Common myeloid progenitor, CD34-positive (primary cell): ENCODE measurements at regions not wholly inside any gene's neighbourhood (a gene's known extent, or its start where the extent isn't known, plus 50 kb on each side); places are given as distances from the start of the nearest gene placed in this dataset.

Experiments used
- CTCF ChIA-PET: fragments of 350-600 bp; sonication (Branson Sonifier 250); formaldehyde crosslinking; loops from one replicate; lab custom pipeline; 2021; ENCODE audit warnings: antibody characterized with exemption; lab: Charles Lee
- POLR2A ChIA-PET: fragments of 350-600 bp; sonication (Branson Sonifier 250); formaldehyde crosslinking; loops from one replicate; lab custom pipeline; 2021; ENCODE audit warnings: antibody characterized with exemption; lab: Charles Lee
- DNase-seq, 3 donors: peaks; one replicate each; pipeline versions ENCODE4 v3.0.0 to v3.0.0-alpha.2; 2013
- H3K27ac ChIP-seq, 2 experiments: 1 replicate in 1 of 2; 2 replicates in 1 of 2; pipeline ENCODE4 v1.7.0; 2013; ENCODE audit warnings: inconsistent platforms in 2 of 2, low read length in 2 of 2, mild to moderate bottlenecking in 2 of 2, low read depth in 1 of 2, moderate library complexity in 1 of 2; ENCODE audit not compliant: severe bottlenecking in 2 of 2, insufficient read depth in 1 of 2, poor library complexity in 1 of 2
- H3K27me3 ChIP-seq, 5 experiments: replicated peaks in 2 of 5; 1 replicate in 3 of 5; 2 replicates in 2 of 5; pipeline versions ENCODE4 v1.6.1 to v1.7.0; 2013; ENCODE audit warnings: low read length in 4 of 5, mild to moderate bottlenecking in 2 of 5, moderate library complexity in 2 of 5, inconsistent platforms in 1 of 5; ENCODE audit not compliant: insufficient read depth in 5 of 5, control insufficient read depth in 4 of 5
- H3K36me3 ChIP-seq, 4 experiments: 1 replicate in 2 of 4; 2 replicates in 2 of 4; pipeline versions ENCODE4 v1.6.1 to v1.7.0; 2013; ENCODE audit warnings: low read length in 3 of 4, control low read depth in 1 of 4, mild to moderate bottlenecking in 1 of 4; ENCODE audit not compliant: control insufficient read depth in 4 of 4, insufficient read depth in 4 of 4
- H3K4me1 ChIP-seq, 4 experiments: 1 replicate in 3 of 4; 2 replicates in 1 of 4; pipeline versions ENCODE4 v1.6.1 to v1.7.1; 2013; ENCODE audit warnings: low read length in 3 of 4, mild to moderate bottlenecking in 3 of 4, control low read depth in 1 of 4, inconsistent platforms in 1 of 4, moderate library complexity in 1 of 4; ENCODE audit not compliant: control insufficient read depth in 4 of 4, insufficient read depth in 4 of 4; ENCODE audit errors: control extremely low read depth in 1 of 4
- H3K4me3 ChIP-seq, 7 experiments: 1 replicate in 4 of 7; 2 replicates in 3 of 7; pipeline versions ENCODE4 v1.5.1 to v1.7.0; 2013; ENCODE audit warnings: mild to moderate bottlenecking in 7 of 7, low read length in 6 of 7, moderate library complexity in 6 of 7, inconsistent platforms in 2 of 7, low read depth in 2 of 7, control low read depth in 1 of 7; ENCODE audit not compliant: insufficient read depth in 4 of 7, control insufficient read depth in 1 of 7; ENCODE audit errors: extremely low read depth in 1 of 7
- H3K9me3 ChIP-seq, 5 experiments: 1 replicate in 4 of 5; 2 replicates in 1 of 5; pipeline versions ENCODE4 v1.6.1 to v1.7.1; 2013; ENCODE audit warnings: low read length in 4 of 5, mild to moderate bottlenecking in 2 of 5, inconsistent platforms in 1 of 5, low read depth in 1 of 5, moderate library complexity in 1 of 5; ENCODE audit not compliant: control insufficient read depth in 4 of 5, insufficient read depth in 2 of 5; ENCODE audit errors: control extremely low read depth in 1 of 5
- WGBS: methylation state at CpG from one replicate; pipeline ENCODE4 v1.1.5; 2013; ENCODE audit not compliant: insufficient coverage; 5-methylcytosine and 5-hydroxymethylcytosine counted together

- CTCF ChIA-PET: no interaction called here
- H3K36me3 ChIP-seq: no peaks in the 10 kb centered on the region
Measured at GRCh38 chr6:119896806-119897205, 547.2 kb upstream of the MAN1A1 start.

GRCh38 chr6:119895626-119896025 is 546.1 kb upstream of the MAN1A1 start:
- H3K36me3 ChIP-seq: no peaks in the 10 kb centered on the region
- ChIA-PET CTCF (no interaction called here), POLR2A (no interaction called here)
- no peaks in the 10 kb centered on the region for H3K27me3 ChIP-seq
- H3K9me3 ChIP-seq: no peaks in the 10 kb centered on the region
- DNase-seq: no peak
- WGBS: 100% methylated on average over 1 of the region's 2 CpGs
- H3K4me3 ChIP-seq: no peak overlapping the region
- H3K27ac ChIP-seq: no peak overlapping the region
- no peaks in the 10 kb centered on the region for H3K4me1 ChIP-seq

More at GRCh38 chr6:119896806-119897205, 547.2 kb upstream of the MAN1A1 start:
- WGBS: no CpG with 5 or more reads among the region's 1 CpG
- no peaks in the 10 kb centered on the region for H3K9me3 ChIP-seq
- H3K4me1 ChIP-seq: no peaks in the 10 kb centered on the region
- DNase-seq: no peak
- H3K27me3 ChIP-seq: no peaks in the 10 kb centered on the region
- H3K27ac ChIP-seq: no peak overlapping the region
- H3K4me3 ChIP-seq: no peak overlapping the region
- POLR2A ChIA-PET: no interaction called here

GRCh38 chr6:119894811-119895210 is 545.2 kb upstream of the MAN1A1 start:
- DNase-seq: no peak
- POLR2A ChIA-PET: no interaction called here
- CTCF ChIA-PET: no interaction called here
- no peaks in the 10 kb centered on the region for H3K9me3 ChIP-seq
- H3K4me1 ChIP-seq: no peaks in the 10 kb centered on the region
- H3K36me3 ChIP-seq: no peaks in the 10 kb centered on the region
- no peaks in the 10 kb centered on the region for H3K27me3 ChIP-seq
- H3K27ac ChIP-seq: no peak overlapping the region
- H3K4me3 ChIP-seq: no peak overlapping the region

- H3K4me1 ChIP-seq: no peaks in the 10 kb centered on the region
- H3K27ac ChIP-seq: no peak overlapping the region
- no peaks in the 10 kb centered on the region for H3K27me3 ChIP-seq
- WGBS: 100% methylated on average over 2 of the region's 4 CpGs
- H3K4me3 ChIP-seq: no peak overlapping the region
- DNase-seq: no peak
- H3K36me3 ChIP-seq: no peaks in the 10 kb centered on the region
- no peaks in the 10 kb centered on the region for H3K9me3 ChIP-seq
- POLR2A ChIA-PET: no interaction called here
- CTCF ChIA-PET: interaction anchor here (1.0 kb wide), 1 partner anchor 149 kb away, joined by 3 read pairs; no protein-coding TSS in a partner anchor
Measured at GRCh38 chr6:119891644-119892043, 542.1 kb upstream of the MAN1A1 start.

- Histone ChIP-seq H3K4me1 (no peaks in the 10 kb centered on the region), H3K4me3 (no peak overlapping the region), H3K27me3 (no peaks in the 10 kb centered on the region), H3K36me3 (no peaks in the 10 kb centered on the region), H3K9me3 (no peaks in the 10 kb centered on the region), H3K27ac (no peak overlapping the region)
- CTCF ChIA-PET: interaction anchor here (1.0 kb wide), 1 partner anchor 149 kb away, joined by 3 read pairs; no protein-coding TSS in a partner anchor
- 60% methylated on average over 1 of the region's 1 CpG for WGBS
- POLR2A ChIA-PET: no interaction called here
- no peak for DNase-seq
Measured at GRCh38 chr6:119891206-119891605, 541.6 kb upstream of the MAN1A1 start.

- CTCF ChIA-PET: interaction anchor here (1.0 kb wide), 1 partner anchor 148 kb away, joined by 3 read pairs; no protein-coding TSS in a partner anchor
- no peak for DNase-seq
- Histone ChIP-seq H3K4me3 (no peak overlapping the region), H3K36me3 (no peaks in the 10 kb centered on the region), H3K4me1 (peaks cover 0 to 2% (median 0%) of the 10 kb centered on the region in 4 experiments), H3K27me3 (no peaks in the 10 kb centered on the region), H3K27ac (no peak overlapping the region), H3K9me3 (no peaks in the 10 kb centered on the region)
- POLR2A ChIA-PET: no interaction called here
- 100% methylated on average over 1 of the region's 1 CpG for WGBS
Measured at GRCh38 chr6:119890470-119890869, 540.9 kb upstream of the MAN1A1 start.

GRCh38 chr6:119887666-119888065 is 538.1 kb upstream of the MAN1A1 start:
- no peak for DNase-seq
- ChIA-PET CTCF (no interaction called here), POLR2A (no interaction called here)
- Histone ChIP-seq H3K27me3 (no peaks in the 10 kb centered on the region), H3K36me3 (no peaks in the 10 kb centered on the region), H3K9me3 (peaks cover 0 to 6% (median 0%) of the 10 kb centered on the region in 5 experiments), H3K4me3 (no peak overlapping the region), H3K4me1 (peaks cover 0 to 2% (median 0%) of the 10 kb centered on the region in 4 experiments), H3K27ac (no peak overlapping the region)
